ENCODE measurements at regions not wholly inside any gene's neighbourhood (a gene's known extent, or its start where the extent isn't known, plus 50 kb on each side); places are given as distances from the start of the nearest gene placed in this dataset.

GRCh38 chr4:81860111-81860510, 388.4 kb upstream of the RASGEF1B start:
- no peak for DNase-seq

- no peak for DNase-seq
Observed at GRCh38 chr4:81854406-81854805, 382.7 kb upstream of the RASGEF1B start.

- DNase-seq = no peak
Observed at GRCh38 chr4:81852031-81852715, 380.5 kb upstream of the RASGEF1B start.

- DNase-seq = no peak
Observed at GRCh38 chr4:81850701-81851100, 379.0 kb upstream of the RASGEF1B start.

GRCh38 chr4:81845761-81846160, 374.1 kb upstream of the RASGEF1B start:
- no peak for DNase-seq

- no peak for DNase-seq
Observed at GRCh38 chr4:81845273-81845672, 373.6 kb upstream of the RASGEF1B start.

GRCh38 chr4:81844717-81845116, 373.0 kb upstream of the RASGEF1B start:
- peak; percentile 75 for DNase-seq

GRCh38 chr4:81839347-81840042, 367.8 kb upstream of the RASGEF1B start:
- no peak for DNase-seq

GRCh38 chr4:81838586-81838985, 366.9 kb upstream of the RASGEF1B start:
- no peak for DNase-seq

GRCh38 chr4:81836716-81837115, 365.0 kb upstream of the RASGEF1B start:
- DNase-seq = no peak

GRCh38 chr4:81833576-81833975, 361.9 kb upstream of the RASGEF1B start:
- DNase-seq = no peak

GRCh38 chr4:81828991-81829390, 357.3 kb upstream of the RASGEF1B start:
- DNase-seq = no peak

GRCh38 chr4:81827577-81828202, 356.0 kb upstream of the RASGEF1B start:
- no peak for DNase-seq

- DNase-seq = no peak
Observed at GRCh38 chr4:81826817-81827424, 355.2 kb upstream of the RASGEF1B start.

- DNase-seq = no peak
Observed at GRCh38 chr4:81826335-81826734, 354.6 kb upstream of the RASGEF1B start.

GRCh38 chr4:81818385-81818920, 346.7 kb upstream of the RASGEF1B start:
- DNase-seq = no peak

- DNase-seq = no peak
Observed at GRCh38 chr4:81816031-81816761, 344.5 kb upstream of the RASGEF1B start.

GRCh38 chr4:81814987-81815541, 343.4 kb upstream of the RASGEF1B start:
- no peak for DNase-seq

- no peak for DNase-seq
Observed at GRCh38 chr4:81811562-81812293, 340.0 kb upstream of the RASGEF1B start.

- no peak for DNase-seq
Observed at GRCh38 chr4:81808011-81808672, 336.4 kb upstream of the RASGEF1B start.

GRCh38 chr4:81807386-81807785, 335.7 kb upstream of the RASGEF1B start:
- no peak for DNase-seq

Measured in CD4-positive, alpha-beta T cell treated with Interleukin-17A for 4 hours (primary cell).